ENCODE measurements at regions not wholly inside any gene's neighbourhood (a gene's known extent, or its start where the extent isn't known, plus 50 kb on each side); places are given as distances from the start of the nearest gene placed in this dataset.

GRCh38 chr1:187527346-187527745, 698.6 kb downstream of the PLA2G4A start:
- Histone ChIP-seq H4K20me1 (ENCODE audit: insufficient read depth, low read length) (no peaks in the 10 kb centered on the region), H3K79me2 (ENCODE audit: insufficient read depth, low read length) (no peaks in the 10 kb centered on the region), H3K4me2 (ENCODE audit: insufficient read depth, low read length) (no peak overlapping the region), H3K27ac (ENCODE audit: low read depth, low read length) (no peak overlapping the region), H2AFZ (ENCODE audit: low read length) (no peak overlapping the region), H3K9me3 (ENCODE audit: low read depth, low read length) (no peaks in the 10 kb centered on the region), H3K4me3 (ENCODE audit: insufficient read depth, low read length) (no peak overlapping the region), H3K4me1 (ENCODE audit: insufficient read depth, low read length) (no peaks in the 10 kb centered on the region), H3K36me3 (ENCODE audit: insufficient read depth, low read length) (no peaks in the 10 kb centered on the region), H3K27me3 (ENCODE audit: insufficient read depth, low read length) (no peaks in the 10 kb centered on the region)
- no peak for TF ChIP-seq CTCF (IDR thresholded peaks at IDR 0.05; ENCODE audit: extremely low read depth, low read depth, low read length)
- DNase-seq (ENCODE audit: insufficient read length, low spot score, missing footprints): no peak

GRCh38 chr1:187537936-187538335, 709.2 kb downstream of the PLA2G4A start:
- no peak overlapping the region for H2AFZ ChIP-seq (ENCODE audit: low read length)
- H3K9me3 ChIP-seq (ENCODE audit: low read depth, low read length): no peaks in the 10 kb centered on the region
- no peaks in the 10 kb centered on the region for H3K79me2 ChIP-seq (ENCODE audit: insufficient read depth, low read length)
- H3K36me3 ChIP-seq (ENCODE audit: insufficient read depth, low read length): no peaks in the 10 kb centered on the region
- no peaks in the 10 kb centered on the region for H4K20me1 ChIP-seq (ENCODE audit: insufficient read depth, low read length)
- H3K4me3 ChIP-seq (ENCODE audit: insufficient read depth, low read length): no peak overlapping the region
- H3K4me1 ChIP-seq (ENCODE audit: insufficient read depth, low read length): no peaks in the 10 kb centered on the region
- H3K27ac ChIP-seq (ENCODE audit: low read depth, low read length): no peak overlapping the region
- no peak overlapping the region for H3K4me2 ChIP-seq (ENCODE audit: insufficient read depth, low read length)
- TF ChIP-seq CTCF (IDR thresholded peaks at IDR 0.05; ENCODE audit: extremely low read depth, low read depth, low read length): no peak
- H3K27me3 ChIP-seq (ENCODE audit: insufficient read depth, low read length): no peaks in the 10 kb centered on the region
- DNase-seq (ENCODE audit: insufficient read length, low spot score, missing footprints): no peak

- Histone ChIP-seq H3K27ac (ENCODE audit: low read depth, low read length) (no peak overlapping the region), H4K20me1 (ENCODE audit: insufficient read depth, low read length) (no peaks in the 10 kb centered on the region), H3K36me3 (ENCODE audit: insufficient read depth, low read length) (no peaks in the 10 kb centered on the region), H3K9me3 (ENCODE audit: low read depth, low read length) (no peaks in the 10 kb centered on the region), H3K4me3 (ENCODE audit: insufficient read depth, low read length) (no peak overlapping the region), H3K4me1 (ENCODE audit: insufficient read depth, low read length) (no peaks in the 10 kb centered on the region), H3K79me2 (ENCODE audit: insufficient read depth, low read length) (no peaks in the 10 kb centered on the region), H2AFZ (ENCODE audit: low read length) (no peak overlapping the region), H3K4me2 (ENCODE audit: insufficient read depth, low read length) (no peak overlapping the region), H3K27me3 (ENCODE audit: insufficient read depth, low read length) (no peaks in the 10 kb centered on the region)
- no peak for TF ChIP-seq CTCF (IDR thresholded peaks at IDR 0.05; ENCODE audit: extremely low read depth, low read depth, low read length)
- no peak for DNase-seq (ENCODE audit: insufficient read length, low spot score, missing footprints)
Measured at GRCh38 chr1:187549540-187549939, 720.8 kb downstream of the PLA2G4A start.

GRCh38 chr1:187551061-187551460, 722.3 kb downstream of the PLA2G4A start:
- Histone ChIP-seq H3K4me3 (ENCODE audit: insufficient read depth, low read length) (no peak overlapping the region), H3K4me1 (ENCODE audit: insufficient read depth, low read length) (no peaks in the 10 kb centered on the region), H3K27me3 (ENCODE audit: insufficient read depth, low read length) (no peaks in the 10 kb centered on the region), H3K36me3 (ENCODE audit: insufficient read depth, low read length) (no peaks in the 10 kb centered on the region), H3K9me3 (ENCODE audit: low read depth, low read length) (no peaks in the 10 kb centered on the region), H3K79me2 (ENCODE audit: insufficient read depth, low read length) (no peaks in the 10 kb centered on the region), H4K20me1 (ENCODE audit: insufficient read depth, low read length) (no peaks in the 10 kb centered on the region), H3K4me2 (ENCODE audit: insufficient read depth, low read length) (no peak overlapping the region), H2AFZ (ENCODE audit: low read length) (no peak overlapping the region), H3K27ac (ENCODE audit: low read depth, low read length) (no peak overlapping the region)
- DNase-seq (ENCODE audit: insufficient read length, low spot score, missing footprints): no peak
- no peak for TF ChIP-seq CTCF (IDR thresholded peaks at IDR 0.05; ENCODE audit: extremely low read depth, low read depth, low read length)
